PC-3 (cell line): ENCODE measurements at regions not wholly inside any gene's neighbourhood (a gene's known extent, or its start where the extent isn't known, plus 50 kb on each side); places are given as distances from the start of the nearest gene placed in this dataset.
A peak's percentile ranks its signal among the peaks of the same experiment; 100 is the strongest.

ENCODE experiments used
- ATAC-seq: fragments of 200-7000 bp; cut with Tn5 transposase; 2 replicates; pipeline ENCODE4 v1.9.1; 2020; ENCODE audit warnings: mild to moderate bottlenecking, moderate library complexity
- BruUV-seq: library from RNA; stranded (reverse); fragments of 400-500 nt; replicated peaks from 2 replicates; lab custom pipeline; 2021; lab: Mats Ljungman, UMichigan
- CTCF ChIA-PET: fragments of 300-600 bp; sonication (Branson Sonifier 250); formaldehyde crosslinking; loops from one replicate; lab custom pipeline; 2022; ENCODE audit warnings: antibody characterized with exemption; lab: Charles Lee
- POLR2A ChIA-PET: fragments of 300-600 bp; sonication (Branson Sonifier 250); formaldehyde crosslinking; loops from one replicate; lab custom pipeline; 2022; ENCODE audit warnings: antibody characterized with exemption; ENCODE audit not compliant: unreplicated experiment; lab: Charles Lee
- DNase-seq: peaks from one replicate; pipeline ENCODE4 v3.0.0-alpha.2; 2015
- H2AFZ ChIP-seq: fragments of 300-600 bp; sonication (generic); 2 replicates; pipeline ENCODE4 v1.6.0; 2016; ENCODE audit warnings: antibody characterized with exemption, low read length
- H3F3A ChIP-seq: fragments of 300-600 bp; sonication (generic); one replicate; pipeline ENCODE4 v1.6.0; 2017; ENCODE audit warnings: antibody characterized with exemption, low read length, control low read depth, mild to moderate bottlenecking; ENCODE audit not compliant: unreplicated experiment
- H3K27ac ChIP-seq: fragments of 300-600 bp; sonication (generic); 2 replicates; pipeline ENCODE4 v1.5.1; 2016; ENCODE audit warnings: mild to moderate bottlenecking, low read length
- H3K27me3 ChIP-seq: fragments of 300-600 bp; sonication (generic); 2 replicates; pipeline ENCODE4 v1.6.1; 2016; ENCODE audit warnings: low read length, mixed read lengths
- H3K36me3 ChIP-seq: fragments of 300-600 bp; sonication (generic); 2 replicates; pipeline ENCODE4 v1.6.1; 2016; ENCODE audit warnings: low read depth, mixed run types, low read length, mixed read lengths
- H3K4me1 ChIP-seq: fragments of 300-600 bp; sonication (generic); 2 replicates; pipeline ENCODE4 v1.5.1; 2016; ENCODE audit warnings: low read length; ENCODE audit not compliant: insufficient read depth
- H3K4me2 ChIP-seq: fragments of 300-600 bp; sonication (generic); 2 replicates; pipeline ENCODE4 v1.6.0; 2016; ENCODE audit warnings: low read length
- H3K4me3 ChIP-seq: fragments of 300-600 bp; sonication (generic); 2 replicates; pipeline ENCODE4 v1.5.1; 2016; ENCODE audit warnings: mild to moderate bottlenecking, low read length, mixed read lengths
- H3K79me2 ChIP-seq: fragments of 300-600 bp; sonication (generic); 2 replicates; pipeline ENCODE4 v1.6.1; 2017; ENCODE audit warnings: low read length, mixed read lengths
- H3K9ac ChIP-seq: fragments of 300-600 bp; sonication (generic); 2 replicates; pipeline ENCODE4 v1.6.0; 2016; ENCODE audit warnings: mild to moderate bottlenecking, low read length
- H3K9me2 ChIP-seq: fragments of 300-600 bp; sonication (generic); replicated peaks from 2 replicates; pipeline ENCODE4 v1.6.1; 2016; ENCODE audit warnings: mixed run types, low read length, mixed read lengths
- H3K9me3 ChIP-seq: fragments of 300-600 bp; sonication (generic); 2 replicates; pipeline ENCODE4 v1.6.1; 2016; ENCODE audit warnings: low read length, mixed read lengths
- H4K20me1 ChIP-seq: fragments of 300-600 bp; sonication (generic); 2 replicates; pipeline ENCODE4 v1.6.1; 2016; ENCODE audit warnings: low read length, mixed read lengths
- CTCF ChIP-seq: fragments of 300-600 bp; sonication (generic); conservative IDR thresholded peaks from 2 replicates; pipeline ENCODE4 v1.5.1; 2017; ENCODE audit warnings: antibody characterized with exemption, low read depth, mild to moderate bottlenecking, low read length
- EZH2 ChIP-seq: fragments of 300-600 bp; sonication (generic); IDR thresholded peaks from one replicate; pipeline ENCODE4 v1.6.1; 2017; ENCODE audit warnings: antibody characterized with exemption, mild to moderate bottlenecking, low read length; ENCODE audit not compliant: unreplicated experiment
- EZH2phosphoT487 ChIP-seq: fragments of 300-600 bp; sonication (generic); IDR thresholded peaks from 2 replicates; pipeline ENCODE4 v1.6.1; 2018; ENCODE audit warnings: mild to moderate bottlenecking, antibody characterized with exemption, low read length, borderline replicate concordance
- intact Hi-C: fragments of 100-400 bp; cut with micrococcal nuclease; formaldehyde crosslinking; loops from 2 replicates; pipeline ENCODE4 v1.9.0; 2023

- ChIA-PET POLR2A (no interaction called here), CTCF (interaction anchor here (0.6 to 1.0 kb wide), 3 partner anchors 137 to 847 kb away, joined by 3 to 8 read pairs (median 3); partner anchors contain the start of gene STAG1)
- no peak for TF ChIP-seq EZH2
- peak; percentile 57 for TF ChIP-seq CTCF
- TF ChIP-seq EZH2phosphoT487 = no peak
- Histone ChIP-seq H4K20me1 (no peaks in the 10 kb centered on the region), H3K9me2 (no peaks in the 10 kb centered on the region), H3K36me3 (no peaks in the 10 kb centered on the region), H3K9ac (no peak overlapping the region), H3K4me2 (no peak overlapping the region), H3K27me3 (no peaks in the 10 kb centered on the region), H3K9me3 (no peaks in the 10 kb centered on the region), H3K4me3 (no peak overlapping the region), H3K4me1 (peaks cover 23% of the 10 kb centered on the region), H3F3A (no peaks in the 10 kb centered on the region), H3K79me2 (no peaks in the 10 kb centered on the region), H2AFZ (0 out of 2 replicates have a peak overlapping the region, but pooled peaks have one; percentile 34), H3K27ac (no peak overlapping the region)
- intact Hi-C loops = loop anchor here (1.0 kb wide), 1 partner anchor 137 kb away; no protein-coding TSS in a partner anchor
- DNase-seq = peak; percentile 49
- no TSS peak for BruUV-seq
- ATAC-seq = peak; percentile 29; the same call in 1 of the 2 replicates
Observed at GRCh38 chr3:135905058-135905724, 60.3 kb upstream of the PPP2R3A start.

- H3K9me3 ChIP-seq = no peaks in the 10 kb centered on the region
- peak overlapping the region; percentile 80 for H3K4me2 ChIP-seq
- no peaks in the 10 kb centered on the region for H3K27me3 ChIP-seq
- peak overlapping the region; percentile 59 for H3K4me3 ChIP-seq
- H3K27ac ChIP-seq = peak overlapping the region; percentile 89
- TF ChIP-seq CTCF (no peak), EZH2phosphoT487 (no peak), EZH2 (no peak)
- intact Hi-C loops = no loop called here
- no TSS peak for BruUV-seq
- no peaks in the 10 kb centered on the region for H3K79me2 ChIP-seq
- H3K9me2 ChIP-seq = no peaks in the 10 kb centered on the region
- H2AFZ ChIP-seq = peak overlapping the region; percentile 87; the same call in 1 of the 2 replicates
- H3K4me1 ChIP-seq = peaks cover 23% of the 10 kb centered on the region
- DNase-seq (peak; percentile 85), ATAC-seq (peak; percentile 33)
- no peaks in the 10 kb centered on the region for H3F3A ChIP-seq
- ChIA-PET CTCF (interaction anchor here (1.6 kb wide), 1 partner anchor 135 kb away, joined by 6 read pairs; no protein-coding TSS in a partner anchor), POLR2A (interaction anchor here (0.6 kb wide), 1 partner anchor 138 kb away, joined by 4 read pairs; no protein-coding TSS in a partner anchor)
- no peaks in the 10 kb centered on the region for H3K36me3 ChIP-seq
- H4K20me1 ChIP-seq = no peaks in the 10 kb centered on the region
- peak overlapping the region; percentile 44 for H3K9ac ChIP-seq
Observed at GRCh38 chr3:135907422-135908165, 57.9 kb upstream of the PPP2R3A start.
